Islet precursor cell (in vitro differentiated cells): ENCODE measurements at regions not wholly inside any gene's neighbourhood (a gene's known extent, or its start where the extent isn't known, plus 50 kb on each side); places are given as distances from the start of the nearest gene placed in this dataset.

Experiments
- DNase-seq: peaks from one replicate; pipeline ENCODE4 v3.0.0-alpha.2; 2018

GRCh38 chr9:117546894-117547678 is 132.2 kb upstream of the ASTN2 start:
- no peak for DNase-seq

GRCh38 chr9:117545846-117546245 is 131.0 kb upstream of the ASTN2 start:
- no peak for DNase-seq

DNA sequence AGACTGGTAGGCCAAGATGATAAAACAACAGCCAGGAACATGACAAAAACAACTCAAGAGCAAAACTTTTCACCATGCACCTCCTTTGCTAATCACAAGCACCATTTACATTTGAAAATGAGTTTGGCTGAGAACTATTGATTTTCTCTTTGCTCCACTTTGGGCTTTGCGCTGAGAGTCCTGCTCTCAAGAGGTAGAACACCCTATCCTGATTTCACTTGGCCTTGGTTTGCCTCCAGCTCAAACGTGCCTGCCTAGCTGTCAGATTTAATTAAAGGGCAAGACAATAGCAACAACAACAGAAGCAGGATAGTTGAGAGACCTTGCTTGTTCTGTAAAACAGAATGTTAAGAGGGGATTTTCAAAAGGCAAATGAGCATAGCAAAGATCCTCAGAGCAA is 128.2 kb upstream of the ASTN2 start:
- DNase-seq: no peak

GRCh38 chr9:117542021-117542420 is 127.2 kb upstream of the ASTN2 start:
- no peak for DNase-seq

GRCh38 chr9:117541181-117541580 is 126.3 kb upstream of the ASTN2 start:
- DNase-seq: no peak

GRCh38 chr9:117535973-117536372 is 121.1 kb upstream of the ASTN2 start:
- DNase-seq: no peak

- no peak for DNase-seq
Measured at GRCh38 chr9:117535434-117535833, 120.6 kb upstream of the ASTN2 start.

DNA sequence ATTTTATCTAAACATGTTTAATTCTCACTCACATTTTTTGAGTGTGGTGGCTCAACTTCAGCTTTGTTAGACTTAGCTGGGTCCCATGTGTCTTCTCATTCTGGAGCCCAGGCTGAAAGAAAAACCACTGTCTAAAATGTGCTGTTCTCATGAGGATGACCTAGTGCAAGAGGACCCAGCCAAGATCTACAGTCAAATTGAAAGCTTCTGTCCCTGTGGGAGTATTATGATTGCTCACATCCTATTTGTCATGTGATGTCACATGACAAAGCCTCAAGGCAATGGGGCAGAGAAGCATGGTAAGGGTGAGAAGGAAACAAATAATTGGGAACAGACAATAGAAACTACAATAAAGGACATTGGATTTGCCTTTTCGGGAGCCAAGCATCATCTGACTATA is 113.4 kb upstream of the ASTN2 start:
- no peak for DNase-seq

DNA sequence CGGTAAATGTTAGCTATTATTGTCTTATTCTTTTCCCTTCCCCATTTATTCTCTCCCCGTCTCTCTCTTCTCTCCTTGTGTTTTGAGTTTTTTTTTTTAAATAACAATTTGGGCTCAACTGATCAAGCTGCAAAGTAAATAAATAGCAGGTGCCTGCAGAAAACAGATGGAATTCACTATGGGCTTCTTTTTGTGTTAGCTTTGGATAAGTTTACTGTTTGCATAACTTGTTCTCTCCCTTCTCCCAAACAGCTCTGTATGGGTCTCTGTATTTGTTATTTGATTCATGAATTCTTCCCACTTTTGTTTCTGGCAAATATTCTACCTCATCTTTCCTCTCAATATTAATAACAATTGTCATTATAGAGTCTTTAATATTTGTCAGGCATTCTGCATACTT is 111.8 kb upstream of the ASTN2 start:
- no peak for DNase-seq

DNA sequence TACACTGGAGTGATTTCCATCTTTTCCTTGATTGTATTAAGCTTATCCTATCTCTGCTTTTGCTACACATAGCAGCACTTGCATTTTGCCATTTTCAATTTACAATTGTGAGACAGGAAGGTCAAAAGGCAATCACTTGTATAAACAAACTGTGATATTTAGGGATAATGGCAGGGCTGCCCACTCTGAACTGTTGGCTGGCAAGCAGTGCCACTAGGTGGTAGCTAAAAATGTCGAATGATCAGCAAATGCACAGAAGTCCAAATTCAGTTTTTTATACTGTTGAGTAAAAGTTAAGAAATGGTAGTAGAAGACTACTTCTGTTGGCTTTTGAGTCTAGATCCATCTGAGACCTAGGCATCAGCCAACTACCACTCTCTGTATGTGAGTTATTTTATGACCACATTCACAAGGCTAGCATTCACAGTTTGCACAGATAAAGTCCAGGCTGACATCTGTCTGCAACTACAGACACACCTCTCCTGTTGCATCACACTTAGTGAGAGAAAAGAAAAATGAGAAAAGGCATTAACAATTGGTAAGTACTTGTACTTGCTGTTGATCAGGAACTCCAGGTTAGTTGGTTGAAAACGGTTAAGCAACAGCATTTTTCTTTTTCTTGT is 108.8 kb upstream of the ASTN2 start:
- DNase-seq: no peak

- no peak for DNase-seq
Measured at GRCh38 chr9:117521293-117521692, 106.4 kb upstream of the ASTN2 start.

- DNase-seq: no peak
Measured at GRCh38 chr9:117516676-117517632, 102.1 kb upstream of the ASTN2 start.

DNA sequence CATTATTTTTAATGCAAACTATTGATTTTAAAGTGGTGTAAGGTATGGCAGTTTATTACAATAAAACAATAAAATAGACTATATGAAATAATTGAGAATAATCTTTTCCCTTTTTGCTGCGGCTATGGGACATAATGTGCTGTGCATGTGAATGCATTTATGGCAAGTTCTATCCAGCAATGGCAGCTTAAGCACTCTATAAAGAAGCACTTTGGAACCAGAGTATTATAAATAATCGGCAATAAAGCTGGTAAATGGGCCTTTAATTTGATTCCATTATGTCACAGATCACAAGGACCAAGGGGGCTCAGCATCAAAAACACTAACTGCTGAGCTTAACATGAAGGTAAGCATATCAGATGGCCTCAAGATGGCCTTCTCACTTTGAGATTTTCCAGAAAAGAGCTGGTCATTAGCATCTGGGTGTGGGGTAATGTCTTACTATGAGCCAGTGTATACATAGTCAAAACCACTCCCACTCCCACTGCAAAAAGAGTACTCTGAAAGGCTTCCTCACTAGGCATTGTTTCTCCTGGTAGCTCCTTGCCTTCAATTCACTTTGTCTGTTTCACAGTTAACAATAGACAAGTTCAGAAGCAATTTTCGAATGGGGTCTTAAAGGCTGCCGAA is 97.1 kb upstream of the ASTN2 start:
- no peak for DNase-seq

GRCh38 chr9:117496307-117496706 is 81.5 kb upstream of the ASTN2 start:
- DNase-seq: no peak

DNA sequence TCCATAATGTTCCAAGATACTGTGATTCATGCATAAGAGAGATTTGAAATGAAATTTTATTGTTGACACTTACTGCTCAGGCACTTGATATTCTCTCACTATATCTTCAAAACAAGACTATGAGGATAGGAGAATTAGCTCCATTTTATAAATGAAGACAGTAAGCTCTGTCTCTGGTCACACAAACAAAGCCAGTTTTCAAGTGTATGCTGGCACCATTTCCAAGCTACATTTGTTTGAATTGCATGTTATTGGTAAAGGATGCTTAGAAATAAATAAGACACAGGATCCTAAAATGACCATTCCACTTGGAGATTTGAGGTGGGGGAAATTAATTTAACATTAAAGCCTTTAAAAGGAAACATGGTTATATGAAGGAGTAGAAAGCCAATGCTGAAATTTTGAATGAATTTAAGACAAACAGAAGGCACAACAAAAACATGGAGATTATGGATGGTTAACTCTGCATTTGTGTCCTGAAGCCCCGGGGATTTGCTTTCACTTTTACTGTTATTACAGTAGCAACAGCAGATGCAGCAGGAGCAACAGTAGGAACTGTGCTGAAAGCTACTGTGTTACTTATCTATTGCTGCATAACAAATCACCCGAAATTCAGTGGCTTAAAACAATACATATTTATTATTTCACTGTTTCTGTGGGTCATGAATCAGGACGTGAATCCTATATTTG is 79.7 kb upstream of the ASTN2 start:
- DNase-seq: no peak

GRCh38 chr9:117492476-117492875 is 77.6 kb upstream of the ASTN2 start:
- no peak for DNase-seq

- DNase-seq: no peak
Measured at GRCh38 chr9:117491491-117491890, 76.6 kb upstream of the ASTN2 start.

DNA sequence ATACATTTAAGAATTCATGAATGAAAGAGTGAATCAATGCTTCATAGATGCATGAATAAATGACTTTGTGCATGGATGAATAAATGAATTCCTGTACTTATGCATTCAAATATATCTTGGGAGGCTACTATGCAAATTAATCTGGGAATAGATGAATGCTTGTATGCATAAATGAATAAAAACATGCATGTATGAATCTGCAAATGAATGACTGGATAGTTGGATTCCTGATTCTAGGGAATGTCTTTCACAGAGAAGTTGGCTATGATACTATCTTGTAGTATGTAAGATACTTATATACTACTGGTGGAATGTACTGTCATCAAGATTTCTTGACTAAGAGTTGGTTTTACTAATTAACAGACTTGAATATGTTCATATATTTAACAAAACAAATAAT is 75.3 kb upstream of the ASTN2 start:
- no peak for DNase-seq

DNA sequence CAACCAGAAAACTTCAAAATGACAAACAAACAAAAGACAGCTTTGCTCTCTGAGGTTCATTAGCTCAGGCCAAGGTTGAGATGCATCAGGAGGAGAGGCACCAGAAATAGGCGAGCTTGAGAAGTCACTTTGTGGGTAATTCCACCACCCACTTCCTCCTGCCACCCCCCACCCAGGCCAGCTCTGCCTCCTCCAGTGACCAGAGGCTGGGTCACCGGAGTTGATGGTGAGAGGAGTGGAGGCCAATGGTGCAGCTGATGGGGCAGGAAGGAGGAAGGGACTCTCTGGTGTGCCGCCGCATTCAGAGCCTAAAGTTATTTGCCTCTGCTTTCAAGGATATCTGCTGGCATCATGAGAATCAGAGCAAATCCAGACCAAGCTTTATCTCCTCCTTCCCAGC is 73.8 kb upstream of the ASTN2 start:
- DNase-seq: no peak

DNA sequence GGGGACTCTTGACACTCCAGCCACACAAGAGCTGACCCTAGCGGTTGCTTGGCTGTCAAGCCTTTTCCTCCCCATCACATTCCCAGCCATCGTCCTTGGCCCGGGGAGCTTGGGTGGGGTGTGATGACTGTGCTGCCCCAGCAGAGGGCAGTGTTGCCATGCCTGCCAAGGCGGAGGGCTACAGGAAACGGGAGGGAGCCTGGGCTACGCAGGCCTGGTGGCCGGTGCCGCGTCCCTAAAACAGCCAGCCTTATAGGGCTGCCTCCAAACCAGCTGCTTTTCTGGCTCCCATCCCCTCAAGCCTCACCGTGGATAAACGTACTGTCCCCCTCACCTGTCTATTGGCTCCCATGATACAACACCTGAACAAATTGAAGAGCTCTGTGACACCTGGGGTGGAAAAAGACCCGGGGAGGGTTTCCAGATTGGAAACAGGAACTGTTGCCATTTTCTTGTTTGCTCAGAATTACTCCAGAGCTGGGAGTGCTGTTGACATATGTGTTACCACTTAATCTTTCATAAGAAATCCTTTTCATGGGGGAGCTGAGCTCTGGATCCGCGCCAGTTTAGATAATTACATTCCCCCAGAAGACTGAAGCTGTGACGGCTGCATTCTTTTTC is 72.8 kb upstream of the ASTN2 start:
- DNase-seq: peak; percentile 95

DNA sequence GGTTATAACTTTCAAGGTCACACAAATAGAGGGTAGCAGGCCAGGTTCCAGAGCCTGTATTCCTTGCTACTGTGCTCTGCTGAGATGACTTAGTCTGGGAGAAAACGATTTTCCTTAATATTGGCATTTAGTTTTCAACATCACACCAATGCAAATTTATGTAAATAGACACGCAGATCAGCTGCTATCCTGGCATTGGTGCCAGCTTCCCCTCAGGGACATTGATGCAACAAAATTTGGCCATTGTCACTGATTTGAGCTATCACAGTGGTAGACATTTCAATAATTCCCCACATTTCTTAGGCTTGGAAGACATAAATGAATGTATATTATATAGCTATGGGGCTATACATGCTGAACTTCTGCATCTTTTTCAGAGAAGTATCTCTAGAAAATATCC is 71.6 kb upstream of the ASTN2 start:
- no peak for DNase-seq

DNA sequence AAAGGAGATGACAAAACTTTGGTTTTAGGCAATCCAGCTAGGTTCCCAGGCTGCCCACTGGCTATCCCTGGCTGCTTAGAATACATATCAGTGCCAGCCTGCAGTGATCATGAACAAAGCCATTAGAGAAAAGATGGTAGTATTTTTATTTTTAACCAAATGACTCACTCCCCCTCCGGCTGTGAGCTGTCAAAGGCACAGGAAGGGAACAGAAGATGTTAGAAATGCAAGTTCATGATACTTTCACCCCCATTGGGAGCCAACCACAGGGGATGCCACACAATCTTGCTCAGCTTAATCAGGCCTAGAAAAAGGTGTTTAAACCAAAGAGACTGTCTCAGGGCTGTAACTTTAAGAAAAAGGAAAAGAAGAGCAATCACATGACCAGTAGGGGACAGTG is 70.3 kb upstream of the ASTN2 start:
- DNase-seq: no peak
